ENCODE measurements at regions not wholly inside any gene's neighbourhood (a gene's known extent, or its start where the extent isn't known, plus 50 kb on each side); places are given as distances from the start of the nearest gene placed in this dataset.
"Not testable (repeated sequence)": the region's sequence is repeated elsewhere in the genome, so short reads cannot be mapped to it uniquely, and the experiment has no call there.

GRCh38 chr6:27805347-27805746 lies 106.8 kb downstream of the OR2B2 start:
- no peak for DNase-seq

- no peak for DNase-seq
Measured at GRCh38 chr6:27804851-27805250, 107.3 kb downstream of the OR2B2 start.

GRCh38 chr6:27800731-27801373 lies 111.3 kb downstream of the OR2B2 start:
- DNase-seq = no peak

- DNase-seq = no peak
Measured at GRCh38 chr6:27797960-27798359, 114.2 kb downstream of the OR2B2 start.

- DNase-seq = not testable (repeated sequence)
Measured at GRCh38 chr6:27796736-27797481, 115.3 kb downstream of the OR2B2 start.

- DNase-seq = peak; percentile 89 to 99 (median 94)
Measured at GRCh38 chr6:27795697-27796494, 116.3 kb downstream of the OR2B2 start.

- DNase-seq = peak; percentile 75 to 85 (median 78)
Measured at GRCh38 chr6:27791182-27791943, 120.8 kb downstream of the OR2B2 start.

GRCh38 chr6:27788376-27788775 lies 123.8 kb downstream of the OR2B2 start:
- DNase-seq = not testable (repeated sequence)

- DNase-seq = no peak
Measured at GRCh38 chr6:27786048-27786447, 126.1 kb downstream of the OR2B2 start.

- DNase-seq = no peak
Measured at GRCh38 chr6:27785294-27785693, 126.9 kb downstream of the OR2B2 start.

GRCh38 chr6:27782748-27783147 lies 129.4 kb downstream of the OR2B2 start:
- DNase-seq = no peak

- no peak for DNase-seq
Measured at GRCh38 chr6:27778625-27779417, 133.4 kb downstream of the OR2B2 start.

GRCh38 chr6:27777614-27778355 lies 134.4 kb downstream of the OR2B2 start:
- peak in 2 of 4 experiments; percentile 54 to 55 for DNase-seq

- DNase-seq = no peak
Measured at GRCh38 chr6:27777126-27777525, 135.1 kb downstream of the OR2B2 start.

- DNase-seq = no peak
Measured at GRCh38 chr6:27776504-27776903, 135.7 kb downstream of the OR2B2 start.

GRCh38 chr6:27775796-27776184 lies 136.4 kb downstream of the OR2B2 start:
- peak; percentile 20 to 71 (median 57) for DNase-seq

GRCh38 chr6:27775138-27775795 lies 136.9 kb downstream of the OR2B2 start:
- DNase-seq = not testable (repeated sequence)

- not testable (repeated sequence) for DNase-seq
Measured at GRCh38 chr6:27774264-27774600, 138.0 kb downstream of the OR2B2 start.

GRCh38 chr6:27773542-27774263 lies 138.5 kb downstream of the OR2B2 start:
- DNase-seq = peak in 2 of 4 experiments; percentile 32 to 52
